Adrenal gland (tissue), 5 donors: ENCODE measurements at regions not wholly inside any gene's neighbourhood (a gene's known extent, or its start where the extent isn't known, plus 50 kb on each side); places are given as distances from the start of the nearest gene placed in this dataset.

Experiments used
- CTCF ChIP-seq, 6 experiments: fragments of 450-650 bp in 4 of 6; fragments of 200-600 bp in 2 of 6; sonication (generic) in 1 of 6; IDR thresholded peaks; 1 replicate in 5 of 6; 2 replicates in 1 of 6; pipeline versions ENCODE4 v1.5.1 to v1.8.0; 2016 to 2021; ENCODE audit warnings: antibody characterized with exemption in 6 of 6, mild to moderate bottlenecking in 2 of 6, moderate library complexity in 1 of 6
- POLR2A ChIP-seq, 2 donors: fragments of 450-650 bp; IDR thresholded peaks; one replicate each; pipeline ENCODE4 v1.6.1; 2017; ENCODE audit warnings: antibody characterized with exemption in 2 of 2, mild to moderate bottlenecking in 2 of 2, moderate library complexity in 1 of 2
- donor health status: DM: no; HTN: no; CAD: no.

DNA sequence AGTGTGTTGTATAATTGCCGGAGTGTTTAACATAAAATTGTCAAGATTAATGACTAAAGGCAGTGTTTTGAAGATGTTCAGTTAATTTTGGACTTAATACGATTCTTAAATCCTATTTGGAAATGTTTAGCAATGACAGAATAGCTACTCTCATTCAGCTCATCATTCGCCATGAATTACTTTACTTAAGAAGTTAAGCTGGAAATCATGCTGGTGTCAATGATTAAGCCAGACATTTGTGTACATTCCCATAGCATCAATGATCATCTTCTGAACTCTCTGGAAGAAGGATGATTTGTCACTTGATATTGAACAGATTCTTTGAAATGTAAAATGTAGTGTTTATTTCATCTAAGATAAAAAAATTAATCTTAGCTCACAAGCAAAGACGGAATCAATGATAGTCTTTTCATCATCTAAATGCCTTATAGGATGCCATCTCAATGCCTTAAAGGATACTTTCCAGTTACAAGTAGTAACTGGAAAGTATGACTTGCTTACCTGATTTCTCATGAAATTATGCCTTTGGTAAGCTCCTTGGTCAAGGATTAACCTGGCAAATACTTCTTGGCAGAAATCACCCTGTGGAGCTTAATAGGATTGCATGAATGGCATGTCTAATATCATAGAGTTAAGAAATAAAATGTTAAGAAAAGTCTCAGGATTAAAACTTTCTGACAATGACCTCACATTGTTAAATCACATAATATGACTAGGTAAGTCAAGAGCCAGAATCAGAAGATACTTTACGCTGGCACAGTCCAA, 515.5 kb upstream of the AGA start:
- TF ChIP-seq CTCF (IDR thresholded peaks at IDR 0.05) = no peak
- TF ChIP-seq POLR2A (IDR thresholded peaks at IDR 0.05) = no peak
